ENCODE measurements at regions not wholly inside any gene's neighbourhood (a gene's known extent, or its start where the extent isn't known, plus 50 kb on each side); places are given as distances from the start of the nearest gene placed in this dataset.

GRCh38 chr1:221149111-221149510, 269.9 kb downstream of the HLX start:
- TF ChIP-seq CTCF (IDR thresholded peaks at IDR 0.05; ENCODE audit: poor library complexity, severe bottlenecking) (no peak), POLR2AphosphoS5 (IDR thresholded peaks at IDR 0.05) (no peak), EZH2 (IDR thresholded peaks at IDR 0.05; ENCODE audit: borderline replicate concordance, insufficient read depth, low read length, poor library complexity, severe bottlenecking) (no peak)
